IMR-90 (cell line): ENCODE measurements at regions not wholly inside any gene's neighbourhood (a gene's known extent, or its start where the extent isn't known, plus 50 kb on each side); places are given as distances from the start of the nearest gene placed in this dataset.

Source experiments
- ATAC-seq: fragments of 200-7000 bp; cut with Tn5 transposase; 2 replicates; pipeline ENCODE4 v1.9.1; 2020; ENCODE audit warnings: low read depth, mild to moderate bottlenecking, moderate library complexity
- BruUV-seq: library from RNA; stranded (reverse); fragments of 400-500 nt; replicated peaks from 2 replicates; lab custom pipeline; 2021; lab: Mats Ljungman, UMichigan
- CTCF ChIA-PET: fragments of 300-600 bp; formaldehyde crosslinking; extraction: SDS; loops from one replicate; lab custom pipeline; 2021; ENCODE audit warnings: antibody characterized with exemption; lab: Yijun Ruan, JAX
- POLR2A ChIA-PET: fragments of 300-600 bp; sonication (Branson Sonifier 250); formaldehyde crosslinking; loops from one replicate; lab custom pipeline; 2022; ENCODE audit warnings: antibody characterized with exemption; ENCODE audit not compliant: unreplicated experiment; lab: Charles Lee
- DNase-seq: peaks from one replicate; pipeline ENCODE4 v3.0.0; 2013
- H2AFZ ChIP-seq: replicated peaks from 2 replicates; pipeline ENCODE3; 2013; ENCODE audit warnings: low read length, mild to moderate bottlenecking; ENCODE audit not compliant: poor library complexity
- H2AK5ac ChIP-seq: 2 replicates; pipeline ENCODE4 v1.6.1; 2013; ENCODE audit warnings: low read depth, low read length, inconsistent platforms
- H2AK9ac ChIP-seq: replicated peaks from 2 replicates; pipeline ENCODE3; 2013; ENCODE audit warnings: mild to moderate bottlenecking, low read depth, low read length, moderate library complexity; ENCODE audit not compliant: poor library complexity
- H2BK120ac ChIP-seq: 2 replicates; pipeline ENCODE4 v1.6.1; 2013; ENCODE audit warnings: low read depth, low read length, inconsistent platforms
- H2BK15ac ChIP-seq: 3 replicates; pipeline ENCODE4 v1.6.1; 2013; ENCODE audit warnings: low read depth, low read length, inconsistent platforms
- H2BK20ac ChIP-seq: 2 replicates; pipeline ENCODE4 v1.6.1; 2013; ENCODE audit warnings: low read depth, mild to moderate bottlenecking, inconsistent platforms, low read length, moderate library complexity
- H2BK5ac ChIP-seq: 2 replicates; pipeline ENCODE4 v1.6.1; 2013; ENCODE audit warnings: mild to moderate bottlenecking, low read depth, low read length, inconsistent platforms; ENCODE audit not compliant: poor library complexity, severe bottlenecking
- H3K14ac ChIP-seq: replicated peaks from 2 replicates; pipeline ENCODE4 v1.6.1; 2013; ENCODE audit warnings: low read depth, low read length, inconsistent platforms
- H3K18ac ChIP-seq: 2 replicates; pipeline ENCODE4 v1.6.1; 2013; ENCODE audit warnings: low read depth, low read length, control low read depth
- H3K23ac ChIP-seq: 2 replicates; pipeline ENCODE4 v1.6.1; 2013; ENCODE audit warnings: low read depth, low read length, inconsistent platforms
- H3K27ac ChIP-seq: 2 replicates; pipeline ENCODE4 v1.5.1; 2013; ENCODE audit warnings: mild to moderate bottlenecking, control low read depth, low read length; ENCODE audit not compliant: insufficient read depth
- H3K27me3 ChIP-seq: 2 replicates; pipeline ENCODE4 v1.6.1; 2013; ENCODE audit warnings: low read length; ENCODE audit not compliant: control insufficient read depth, insufficient read depth
- H3K36me3 ChIP-seq: 2 replicates; pipeline ENCODE4 v1.6.1; 2013; ENCODE audit warnings: low read length, mixed read lengths; ENCODE audit not compliant: control insufficient read depth, insufficient read depth
- H3K4ac ChIP-seq: 2 replicates; pipeline ENCODE4 v1.6.1; 2013; ENCODE audit warnings: low read depth, low read length, inconsistent platforms
- H3K4me1 ChIP-seq: 2 replicates; pipeline ENCODE4 v1.6.1; 2013; ENCODE audit warnings: low read length, mixed read lengths; ENCODE audit not compliant: control insufficient read depth, insufficient read depth
- H3K4me2 ChIP-seq: 2 replicates; pipeline ENCODE4 v1.6.1; 2013; ENCODE audit warnings: low read depth, mild to moderate bottlenecking, control low read depth, low read length, moderate library complexity
- H3K4me3 ChIP-seq: 2 replicates; pipeline ENCODE4 v1.5.1; 2013; ENCODE audit warnings: low read depth, mild to moderate bottlenecking, control low read depth, low read length, moderate library complexity; ENCODE audit not compliant: insufficient read depth
- H3K56ac ChIP-seq: 2 replicates; pipeline ENCODE4 v1.6.1; 2013; ENCODE audit warnings: low read length, inconsistent platforms; ENCODE audit not compliant: insufficient read depth; ENCODE audit errors: extremely low read depth
- H3K79me1 ChIP-seq, 2 experiments: 2 replicates each; pipeline ENCODE4 v1.6.1; 2013; ENCODE audit warnings: low read length in 2 of 2, inconsistent platforms in 1 of 2, low read depth in 1 of 2
- H3K9ac ChIP-seq: 2 replicates; pipeline ENCODE4 v1.6.1; 2013; ENCODE audit warnings: low read depth, low read length, control low read depth
- H3K9me1 ChIP-seq: 2 replicates; pipeline ENCODE4 v1.6.1; 2013; ENCODE audit warnings: low read length, inconsistent platforms; ENCODE audit not compliant: insufficient read depth
- H3K9me3 ChIP-seq: 2 replicates; pipeline ENCODE4 v1.6.1; 2013; ENCODE audit warnings: low read length; ENCODE audit not compliant: control insufficient read depth, insufficient read depth
- H4K20me1 ChIP-seq: 2 replicates; pipeline ENCODE4 v1.6.1; 2013; ENCODE audit warnings: low read length, inconsistent platforms; ENCODE audit not compliant: insufficient read depth
- H4K5ac ChIP-seq: 2 replicates; pipeline ENCODE4 v1.6.1; 2013; ENCODE audit warnings: mild to moderate bottlenecking, low read depth, low read length, control low read depth
- H4K8ac ChIP-seq, 2 experiments: 2 replicates each; pipeline ENCODE4 v1.6.1; 2013; ENCODE audit warnings: low read depth in 2 of 2, low read length in 2 of 2, control low read depth in 1 of 2, inconsistent platforms in 1 of 2
- H4K91ac ChIP-seq: 2 replicates; pipeline ENCODE4 v1.6.1; 2013; ENCODE audit warnings: low read depth, low read length, inconsistent platforms; ENCODE audit not compliant: insufficient read depth
- CEBPB ChIP-seq: IDR thresholded peaks from 2 replicates; pipeline ENCODE4 v1.6.1; 2012; ENCODE audit warnings: low read depth, low read length, improper control_type of control experiment
- CHD1 ChIP-seq: IDR thresholded peaks from 2 replicates; pipeline ENCODE4 v1.6.1; 2012; ENCODE audit warnings: low read depth, low read length, improper control_type of control experiment
- MXI1 ChIP-seq: IDR thresholded peaks from 2 replicates; pipeline ENCODE4 v1.6.1; 2012; ENCODE audit warnings: low read depth, mild to moderate bottlenecking, low read length, moderate library complexity, borderline replicate concordance
- POLR2A ChIP-seq: IDR thresholded peaks from 2 replicates; pipeline ENCODE4 v1.6.1; 2012; ENCODE audit warnings: mild to moderate bottlenecking, low read depth, low read length
- RAD21 ChIP-seq: IDR thresholded peaks from 2 replicates; pipeline ENCODE4 v1.6.1; 2012; ENCODE audit warnings: low read length, improper control_type of control experiment
- USF2 ChIP-seq: fragments of 150-350 bp; IDR thresholded peaks from 2 replicates; pipeline ENCODE4 v1.6.1; 2017; ENCODE audit warnings: mild to moderate bottlenecking, antibody characterized with exemption, low read length, low read depth
- dilution Hi-C: fragments of 300-500 bp; cut with HindIII; formaldehyde crosslinking; loops from one replicate; pipeline ENCODE4 v1.14.3; 2018; ENCODE audit warnings: low sequenced_read_pairs; ENCODE audit not compliant: unreplicated experiment
- in situ Hi-C: fragments of 300-500 bp; cut with MboI; formaldehyde crosslinking; loops from 3 replicates; pipeline ENCODE4 v1.14.3; 2019; ENCODE audit warnings: low sequenced_read_pairs, inconsistent platforms, mixed read lengths
- intact Hi-C: fragments of 100-400 bp; cut with micrococcal nuclease; formaldehyde crosslinking; loops from 2 replicates; pipeline ENCODE4 v1.10.0; 2022

GRCh38 chrX:78384486-78384885 lies 57.1 kb upstream of the CYSLTR1 start:
- no peak overlapping the region for H4K8ac ChIP-seq
- H3K4me2 ChIP-seq, result no peak overlapping the region
- ChIA-PET CTCF (no interaction called here), POLR2A (no interaction called here)
- H4K20me1 ChIP-seq, result no peaks in the 10 kb centered on the region
- no peak overlapping the region for H3K14ac ChIP-seq
- H3K4me3 ChIP-seq, result no peak overlapping the region
- H3K4ac ChIP-seq, result no peak overlapping the region
- no peak overlapping the region for H2AK9ac ChIP-seq
- no peak overlapping the region for H3K18ac ChIP-seq
- H3K27ac ChIP-seq, result no peak overlapping the region
- BruUV-seq, result no TSS peak
- ATAC-seq (no peak), DNase-seq (no peak)
- no peak overlapping the region for H3K9ac ChIP-seq
- H4K5ac ChIP-seq, result no peak overlapping the region
- intact Hi-C loops (no loop called here), dilution Hi-C loops (no loop called here), in situ Hi-C loops (no loop called here)
- H2BK120ac ChIP-seq, result no peak overlapping the region
- H3K79me1 ChIP-seq, result no peaks in the 10 kb centered on the region
- H3K36me3 ChIP-seq, result no peaks in the 10 kb centered on the region
- TF ChIP-seq USF2, result no peak
- no peak for TF ChIP-seq CHD1
- no peak for TF ChIP-seq RAD21
- TF ChIP-seq CEBPB, result no peak
- TF ChIP-seq POLR2A, result no peak
- no peak for TF ChIP-seq MXI1
- no peak overlapping the region for H2BK5ac ChIP-seq
- no peak overlapping the region for H2BK20ac ChIP-seq
- H3K23ac ChIP-seq, result no peak overlapping the region
- H3K9me3 ChIP-seq, result peaks cover 3% of the 10 kb centered on the region; the same call in 1 of the 2 replicates
- no peaks in the 10 kb centered on the region for H3K9me1 ChIP-seq
- no peak overlapping the region for H3K56ac ChIP-seq
- H3K4me1 ChIP-seq, result no peaks in the 10 kb centered on the region
- H3K27me3 ChIP-seq, result no peaks in the 10 kb centered on the region
- H2BK15ac ChIP-seq, result no peak overlapping the region
- H2AK5ac ChIP-seq, result no peak overlapping the region
- no peak overlapping the region for H4K91ac ChIP-seq
- H2AFZ ChIP-seq, result no peak overlapping the region
